ENCODE measurements at regions not wholly inside any gene's neighbourhood (a gene's known extent, or its start where the extent isn't known, plus 50 kb on each side); places are given as distances from the start of the nearest gene placed in this dataset.
"Not testable (repeated sequence)": the region's sequence is repeated elsewhere in the genome, so short reads cannot be mapped to it uniquely, and the experiment has no call there.

GRCh38 chr7:101727184-101727583, 90.2 kb upstream of the CUX1 start:
- Histone ChIP-seq H3K4me3 (no peak overlapping the region), H3K4me1 (ENCODE audit: control insufficient read depth in 1 of 2, low read depth in 2 of 2) (no peaks in the 10 kb centered on the region), H3K27ac (no peak overlapping the region), H3K36me3 (no peaks in the 10 kb centered on the region), H3K9me3 (no peaks in the 10 kb centered on the region), H3K27me3 (replicated peaks; ENCODE audit: insufficient read depth) (no peaks in the 10 kb centered on the region)
- DNase-seq (ENCODE audit: low spot score) (no peak), ATAC-seq (ENCODE audit: insufficient number of reproducible peaks, low FRiP score, low read depth) (no peak)
- no peak for TF ChIP-seq CTCF (IDR thresholded peaks at IDR 0.05)

GRCh38 chr7:101728128-101728527, 89.3 kb upstream of the CUX1 start:
- Histone ChIP-seq H3K9me3 (no peaks in the 10 kb centered on the region), H3K4me3 (no peak overlapping the region), H3K27me3 (replicated peaks; ENCODE audit: insufficient read depth) (no peaks in the 10 kb centered on the region), H3K27ac (no peak overlapping the region), H3K4me1 (ENCODE audit: control insufficient read depth in 1 of 2, low read depth in 2 of 2) (peaks cover 0 to 4% of the 10 kb centered on the region in 2 donors), H3K36me3 (no peaks in the 10 kb centered on the region)
- DNase-seq (ENCODE audit: low spot score): no peak
- no peak for TF ChIP-seq CTCF (IDR thresholded peaks at IDR 0.05)
- no peak for ATAC-seq (ENCODE audit: insufficient number of reproducible peaks, low FRiP score, low read depth)

GRCh38 chr7:101728873-101729240, 88.6 kb upstream of the CUX1 start:
- peaks cover 0 to 10% of the 10 kb centered on the region in 2 donors for H3K4me1 ChIP-seq (ENCODE audit: control insufficient read depth in 1 of 2, low read depth in 2 of 2)
- not testable (repeated sequence) for H3K27me3 ChIP-seq (replicated peaks; ENCODE audit: insufficient read depth); H3K9me3 ChIP-seq; H3K27ac ChIP-seq; ATAC-seq (ENCODE audit: insufficient number of reproducible peaks, low FRiP score, low read depth); DNase-seq (ENCODE audit: low spot score); H3K4me3 ChIP-seq; H3K36me3 ChIP-seq

GRCh38 chr7:101729241-101729883, 88.1 kb upstream of the CUX1 start:
- Histone ChIP-seq H3K27me3 (replicated peaks; ENCODE audit: insufficient read depth) (no peaks in the 10 kb centered on the region), H3K27ac (no peak overlapping the region), H3K36me3 (no peaks in the 10 kb centered on the region), H3K4me1 (ENCODE audit: control insufficient read depth in 1 of 2, low read depth in 2 of 2) (peaks cover 0 to 10% of the 10 kb centered on the region in 2 donors), H3K4me3 (no peak overlapping the region), H3K9me3 (no peaks in the 10 kb centered on the region)
- ATAC-seq (ENCODE audit: insufficient number of reproducible peaks, low FRiP score, low read depth): no peak
- DNase-seq (ENCODE audit: low spot score): no peak
- TF ChIP-seq CTCF (IDR thresholded peaks at IDR 0.05): no peak

- no peaks in the 10 kb centered on the region for H3K9me3 ChIP-seq
- ATAC-seq (ENCODE audit: insufficient number of reproducible peaks, low FRiP score, low read depth): no peak
- H3K36me3 ChIP-seq: no peaks in the 10 kb centered on the region
- TF ChIP-seq CTCF (IDR thresholded peaks at IDR 0.05): no peak
- H3K4me1 ChIP-seq (ENCODE audit: control insufficient read depth in 1 of 2, low read depth in 2 of 2): peaks cover 0 to 10% of the 10 kb centered on the region in 2 donors
- no peak for DNase-seq (ENCODE audit: low spot score)
- H3K4me3 ChIP-seq: no peak overlapping the region
- H3K27ac ChIP-seq: no peak overlapping the region
- H3K27me3 ChIP-seq (replicated peaks; ENCODE audit: insufficient read depth): no peaks in the 10 kb centered on the region
These were observed 85.8 kb upstream of the CUX1 start for GRCh38 chr7:101731502-101732084.
